ENCODE measurements at regions not wholly inside any gene's neighbourhood (a gene's known extent, or its start where the extent isn't known, plus 50 kb on each side); places are given as distances from the start of the nearest gene placed in this dataset.

DNA sequence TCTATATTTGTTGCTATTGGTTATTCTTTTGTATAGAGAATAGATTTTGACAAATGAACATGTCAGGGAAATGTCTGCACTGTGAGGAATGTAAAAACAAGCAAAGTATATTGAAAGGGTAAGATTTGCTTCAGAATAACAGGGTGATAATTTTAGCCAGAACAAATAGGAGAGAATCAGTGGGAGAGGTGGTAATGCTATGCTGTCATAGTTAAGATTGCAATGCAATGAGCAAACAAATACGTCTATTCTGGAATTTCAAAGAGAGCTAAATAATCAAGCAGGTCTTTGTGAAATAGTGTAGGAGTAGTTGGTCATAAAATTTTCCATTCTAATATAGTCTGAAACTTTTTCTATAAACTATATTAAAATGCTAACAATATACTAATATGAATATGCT is 1478.4 kb downstream of the TECRL start:
- no peak for DNase-seq (ENCODE audit: extremely low spot score in 2 of 2)
- H3K27ac ChIP-seq, result no peak overlapping the region

DNA sequence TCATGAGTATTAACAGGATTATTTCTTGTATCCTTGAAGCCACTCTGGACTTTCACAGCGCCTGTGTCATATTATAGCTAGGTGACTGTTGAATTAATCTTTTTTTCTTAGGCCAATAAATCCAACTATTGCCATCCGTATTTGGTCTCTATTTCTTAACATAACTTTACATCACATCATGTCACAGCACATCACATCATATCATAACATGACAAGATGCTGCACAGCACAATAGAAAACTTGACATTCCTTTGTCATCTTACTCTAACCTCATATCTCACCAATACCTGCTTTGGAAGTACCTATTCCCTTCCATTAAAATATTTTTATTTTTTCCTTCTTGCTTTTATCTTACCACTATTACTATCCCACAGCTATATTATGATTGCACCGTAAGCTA is 1480.8 kb downstream of the TECRL start:
- H3K36me3 ChIP-seq, result no peaks in the 10 kb centered on the region
- no peak overlapping the region for H3K27ac ChIP-seq
- no peak overlapping the region for H3K4me3 ChIP-seq
- H3K4me1 ChIP-seq, result no peaks in the 10 kb centered on the region
- DNase-seq (ENCODE audit: extremely low spot score in 2 of 2), result no peak
- H3K9me3 ChIP-seq, result no peaks in the 10 kb centered on the region
- intact Hi-C loops (cut with DNase I), result no loop called here
- no peaks in the 10 kb centered on the region for H3K27me3 ChIP-seq
- TF ChIP-seq POLR2A (IDR thresholded peaks at IDR 0.05), result no peak
- TF ChIP-seq, protein P1, sequence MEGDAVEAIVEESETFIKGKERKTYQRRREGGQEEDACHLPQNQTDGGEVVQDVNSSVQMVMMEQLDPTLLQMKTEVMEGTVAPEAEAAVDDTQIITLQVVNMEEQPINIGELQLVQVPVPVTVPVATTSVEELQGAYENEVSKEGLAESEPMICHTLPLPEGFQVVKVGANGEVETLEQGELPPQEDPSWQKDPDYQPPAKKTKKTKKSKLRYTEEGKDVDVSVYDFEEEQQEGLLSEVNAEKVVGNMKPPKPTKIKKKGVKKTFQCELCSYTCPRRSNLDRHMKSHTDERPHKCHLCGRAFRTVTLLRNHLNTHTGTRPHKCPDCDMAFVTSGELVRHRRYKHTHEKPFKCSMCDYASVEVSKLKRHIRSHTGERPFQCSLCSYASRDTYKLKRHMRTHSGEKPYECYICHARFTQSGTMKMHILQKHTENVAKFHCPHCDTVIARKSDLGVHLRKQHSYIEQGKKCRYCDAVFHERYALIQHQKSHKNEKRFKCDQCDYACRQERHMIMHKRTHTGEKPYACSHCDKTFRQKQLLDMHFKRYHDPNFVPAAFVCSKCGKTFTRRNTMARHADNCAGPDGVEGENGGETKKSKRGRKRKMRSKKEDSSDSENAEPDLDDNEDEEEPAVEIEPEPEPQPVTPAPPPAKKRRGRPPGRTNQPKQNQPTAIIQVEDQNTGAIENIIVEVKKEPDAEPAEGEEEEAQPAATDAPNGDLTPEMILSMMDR (IDR thresholded peaks at IDR 0.05), result no peak
- no peak for TF ChIP-seq POLR2AphosphoS5 (IDR thresholded peaks at IDR 0.05; ENCODE audit: insufficient read depth in 1 of 2, low read depth in 1 of 2)

More for the DNA sequence above, 1478.4 kb downstream of the TECRL start:
- H3K4me3 ChIP-seq, result no peak overlapping the region
- H3K4me1 ChIP-seq, result no peaks in the 10 kb centered on the region
- intact Hi-C loops (cut with DNase I), result no loop called here
- H3K27me3 ChIP-seq, result no peaks in the 10 kb centered on the region
- no peaks in the 10 kb centered on the region for H3K36me3 ChIP-seq
- TF ChIP-seq POLR2A (IDR thresholded peaks at IDR 0.05), result no peak
- TF ChIP-seq POLR2AphosphoS5 (IDR thresholded peaks at IDR 0.05; ENCODE audit: insufficient read depth in 1 of 2, low read depth in 1 of 2), result no peak
- TF ChIP-seq, protein P1 (IDR thresholded peaks at IDR 0.05), result no peak
- H3K9me3 ChIP-seq, result no peaks in the 10 kb centered on the region

DNA sequence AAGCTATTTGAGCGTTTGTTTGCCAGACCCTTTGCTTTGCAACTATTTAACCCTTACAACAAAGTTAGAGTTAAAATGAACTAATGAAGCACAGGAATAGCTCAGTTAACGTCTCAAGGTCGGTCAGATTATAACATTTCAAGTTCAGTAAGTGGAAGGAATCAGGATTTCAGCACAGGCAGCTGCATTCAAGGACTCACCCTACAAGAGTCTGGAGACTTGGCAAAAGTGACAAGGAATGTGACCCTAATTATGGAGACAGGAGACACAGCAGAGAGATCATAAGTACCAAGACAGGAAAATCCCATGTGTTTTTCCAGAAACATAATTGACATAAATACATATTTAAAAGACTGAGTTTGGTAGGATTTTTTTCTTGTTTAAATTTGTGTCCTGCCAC is 1481.7 kb downstream of the TECRL start:
- TF ChIP-seq POLR2AphosphoS5 (IDR thresholded peaks at IDR 0.05; ENCODE audit: insufficient read depth in 1 of 2, low read depth in 1 of 2) (no peak), POLR2A (IDR thresholded peaks at IDR 0.05) (no peak)
- TF ChIP-seq, protein P1 (IDR thresholded peaks at IDR 0.05), result no peak

DNA sequence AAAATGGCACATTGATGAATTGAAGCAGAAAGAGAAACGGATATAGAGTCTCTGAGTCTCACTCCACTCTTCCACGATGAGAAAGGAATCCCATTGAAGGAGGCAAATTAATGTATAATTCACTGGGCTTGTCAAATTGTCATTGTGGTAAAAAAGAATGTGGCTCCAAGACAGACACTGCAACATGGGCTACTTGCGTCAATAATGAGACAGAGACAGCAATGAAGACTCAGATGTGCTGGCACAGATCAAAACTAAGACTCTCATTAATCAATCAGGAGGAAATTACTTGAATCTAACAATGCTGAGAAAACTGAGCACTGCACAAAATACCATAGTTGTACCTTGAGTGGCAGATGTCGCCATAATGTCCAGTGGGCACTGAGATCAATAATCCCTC is 1485.5 kb downstream of the TECRL start:
- DNase-seq (ENCODE audit: extremely low spot score in 2 of 2), result no peak
- intact Hi-C loops (cut with DNase I), result no loop called here
- Histone ChIP-seq H3K9me3 (no peaks in the 10 kb centered on the region), H3K36me3 (no peaks in the 10 kb centered on the region), H3K4me3 (no peak overlapping the region), H3K27me3 (no peaks in the 10 kb centered on the region), H3K4me1 (no peaks in the 10 kb centered on the region), H3K27ac (no peak overlapping the region)
- TF ChIP-seq POLR2AphosphoS5 (IDR thresholded peaks at IDR 0.05; ENCODE audit: insufficient read depth in 1 of 2, low read depth in 1 of 2) (no peak), POLR2A (IDR thresholded peaks at IDR 0.05) (no peak)
- TF ChIP-seq, protein P1 (IDR thresholded peaks at IDR 0.05), result no peak

More for the DNA sequence above, 1481.7 kb downstream of the TECRL start:
- no peak for DNase-seq (ENCODE audit: extremely low spot score in 2 of 2)
- no peak overlapping the region for H3K27ac ChIP-seq
- H3K4me3 ChIP-seq, result no peak overlapping the region
- H3K9me3 ChIP-seq, result no peaks in the 10 kb centered on the region
- H3K4me1 ChIP-seq, result no peaks in the 10 kb centered on the region
- H3K36me3 ChIP-seq, result no peaks in the 10 kb centered on the region
- intact Hi-C loops (cut with DNase I), result no loop called here
- H3K27me3 ChIP-seq, result no peaks in the 10 kb centered on the region

DNA sequence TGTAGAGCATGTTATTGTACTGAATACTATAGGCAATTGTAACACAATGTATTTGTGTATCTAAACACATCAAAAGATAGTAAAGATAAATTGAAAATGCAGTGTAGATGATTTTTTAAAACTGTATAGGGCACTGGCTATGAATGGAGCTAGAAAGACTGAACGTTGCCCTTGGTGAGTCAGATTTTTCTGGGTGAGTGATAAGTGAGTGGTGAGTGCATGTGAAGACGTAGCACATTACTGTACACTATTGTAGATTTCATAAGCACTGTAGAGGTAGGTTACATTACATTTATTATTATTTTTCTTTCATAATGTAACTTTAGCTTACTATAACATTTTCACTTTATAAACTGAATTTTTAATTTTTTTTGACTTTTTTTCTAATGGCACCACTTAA is 1491.6 kb downstream of the TECRL start:
- Histone ChIP-seq H3K4me1 (no peaks in the 10 kb centered on the region), H3K36me3 (no peaks in the 10 kb centered on the region), H3K27ac (no peak overlapping the region), H3K27me3 (no peaks in the 10 kb centered on the region), H3K4me3 (no peak overlapping the region), H3K9me3 (no peaks in the 10 kb centered on the region)
- DNase-seq (ENCODE audit: extremely low spot score in 2 of 2), result no peak
- intact Hi-C loops (cut with DNase I), result no loop called here
- TF ChIP-seq, protein P1 (IDR thresholded peaks at IDR 0.05), result no peak
- TF ChIP-seq POLR2A (IDR thresholded peaks at IDR 0.05), result no peak
- TF ChIP-seq POLR2AphosphoS5 (IDR thresholded peaks at IDR 0.05; ENCODE audit: insufficient read depth in 1 of 2, low read depth in 1 of 2), result no peak
